H9 (cell line): ENCODE measurements at regions not wholly inside any gene's neighbourhood (a gene's known extent, or its start where the extent isn't known, plus 50 kb on each side); places are given as distances from the start of the nearest gene placed in this dataset.

Source experiments
- DNase-seq: peaks from one replicate; pipeline ENCODE4 v3.0.0-alpha.2; 2017
- H2AFZ ChIP-seq: one replicate; pipeline ENCODE4 v1.6.1; 2013; ENCODE audit warnings: mild to moderate bottlenecking, low read length, control low read depth, moderate library complexity
- H2AK5ac ChIP-seq: 2 replicates; pipeline ENCODE4 v1.6.1; 2013; ENCODE audit warnings: low read length, control low read depth, mixed read lengths; ENCODE audit not compliant: insufficient read length
- H2BK120ac ChIP-seq: one replicate; pipeline ENCODE4 v1.6.1; 2013; ENCODE audit warnings: low read depth, mild to moderate bottlenecking, low read length, control low read depth, inconsistent platforms; ENCODE audit not compliant: poor library complexity, severe bottlenecking
- H2BK12ac ChIP-seq: 2 replicates; pipeline ENCODE4 v1.6.1; 2013; ENCODE audit warnings: low read length, control low read depth, mixed read lengths, low read depth; ENCODE audit not compliant: insufficient read length
- H2BK15ac ChIP-seq: 2 replicates; pipeline ENCODE4 v1.6.1; 2013; ENCODE audit warnings: low read depth, low read length, control low read depth
- H2BK20ac ChIP-seq: one replicate; pipeline ENCODE4 v1.6.1; 2013; ENCODE audit warnings: low read depth, mild to moderate bottlenecking, low read length, control low read depth, inconsistent platforms; ENCODE audit not compliant: poor library complexity, severe bottlenecking
- H2BK5ac ChIP-seq: 2 replicates; pipeline ENCODE4 v1.6.1; 2013; ENCODE audit warnings: low read length, control low read depth, mixed read lengths; ENCODE audit not compliant: insufficient read length
- H3K14ac ChIP-seq: 2 replicates; pipeline ENCODE4 v1.6.1; 2013; ENCODE audit warnings: low read length, control low read depth; ENCODE audit not compliant: insufficient read depth
- H3K18ac ChIP-seq: 2 replicates; pipeline ENCODE4 v1.6.1; 2013; ENCODE audit warnings: low read depth, mild to moderate bottlenecking, mixed read lengths, low read length, control low read depth; ENCODE audit not compliant: insufficient read length
- H3K23ac ChIP-seq: 2 replicates; pipeline ENCODE4 v1.6.1; 2013; ENCODE audit warnings: low read length, control low read depth, mixed read lengths, low read depth; ENCODE audit not compliant: insufficient read length
- H3K23me2 ChIP-seq: 2 replicates; pipeline ENCODE4 v1.6.1; 2013; ENCODE audit warnings: low read depth, mild to moderate bottlenecking, mixed read lengths, low read length, control low read depth; ENCODE audit not compliant: insufficient read length, poor library complexity, severe bottlenecking
- H3K27ac ChIP-seq: 2 replicates; pipeline ENCODE4 v1.5.1; 2013; ENCODE audit warnings: low read length, control low read depth, mixed read lengths, low read depth; ENCODE audit not compliant: insufficient read length
- H3K27me3 ChIP-seq: 2 replicates; pipeline ENCODE4 v1.6.1; 2013; ENCODE audit warnings: low read length, control low read depth, inconsistent platforms; ENCODE audit not compliant: insufficient read depth
- H3K4ac ChIP-seq: 2 replicates; pipeline ENCODE4 v1.6.1; 2013; ENCODE audit warnings: low read depth, mild to moderate bottlenecking, control low read depth, inconsistent platforms, low read length, moderate library complexity
- H3K4me1 ChIP-seq: 2 replicates; pipeline ENCODE4 v1.6.1; 2013; ENCODE audit warnings: low read length, control low read depth, inconsistent platforms; ENCODE audit not compliant: insufficient read depth
- H3K4me2 ChIP-seq: 2 replicates; pipeline ENCODE4 v1.6.1; 2013; ENCODE audit warnings: low read length, control low read depth, mixed read lengths; ENCODE audit not compliant: insufficient read length, insufficient read depth
- H3K56ac ChIP-seq: 2 replicates; pipeline ENCODE4 v1.6.1; 2013; ENCODE audit warnings: low read depth, mild to moderate bottlenecking, mixed read lengths, low read length, control low read depth; ENCODE audit not compliant: insufficient read length
- H3K79me1 ChIP-seq: 2 replicates; pipeline ENCODE4 v1.6.1; 2013; ENCODE audit warnings: low read depth, mild to moderate bottlenecking, moderate library complexity, low read length, control low read depth, inconsistent platforms; ENCODE audit not compliant: insufficient read depth, poor library complexity, severe bottlenecking
- H3K79me2 ChIP-seq: 2 replicates; pipeline ENCODE4 v1.6.1; 2013; ENCODE audit warnings: low read length, control low read depth, inconsistent platforms; ENCODE audit not compliant: insufficient read depth
- H3K9ac ChIP-seq: 2 replicates; pipeline ENCODE4 v1.6.1; 2013; ENCODE audit warnings: low read length, control low read depth, mixed read lengths; ENCODE audit not compliant: insufficient read length; ENCODE audit errors: extremely low read depth
- H3K9me3 ChIP-seq: one replicate; pipeline ENCODE4 v1.6.1; 2013; ENCODE audit warnings: low read depth, low read length, inconsistent platforms; ENCODE audit not compliant: control insufficient read depth
- H3T11ph ChIP-seq: one replicate; pipeline ENCODE4 v1.6.1; 2013; ENCODE audit warnings: mild to moderate bottlenecking, low read length, control low read depth, inconsistent platforms
- H4K20me1 ChIP-seq: one replicate; pipeline ENCODE4 v1.6.1; 2013; ENCODE audit not compliant: control insufficient read depth, insufficient read length, insufficient read depth
- H4K5ac ChIP-seq: 2 replicates; pipeline ENCODE4 v1.6.1; 2013; ENCODE audit warnings: low read depth, mild to moderate bottlenecking, mixed read lengths, low read length, control low read depth; ENCODE audit not compliant: insufficient read length
- H4K8ac ChIP-seq: replicated peaks from 2 replicates; pipeline ENCODE4 v1.6.1; 2013; ENCODE audit warnings: low read length, control low read depth, mixed read lengths, low read depth; ENCODE audit not compliant: insufficient read length
- H4K91ac ChIP-seq: 2 replicates; pipeline ENCODE4 v1.6.1; 2013; ENCODE audit warnings: low read depth, mild to moderate bottlenecking, moderate library complexity, mixed read lengths, low read length, control low read depth; ENCODE audit not compliant: insufficient read length
- H3K27ac Mint-ChIP-seq, 3 experiments: 2 replicates in 2 of 3; 3 replicates in 1 of 3; pipeline ENCODE4 v1.8.0; 2020 to 2021; ENCODE audit warnings: mixed read lengths in 3 of 3, mild to moderate bottlenecking in 1 of 3, moderate library complexity in 1 of 3
- H3K27me3 Mint-ChIP-seq: 2 replicates; pipeline ENCODE4 v1.8.0; 2021; ENCODE audit warnings: low read depth, mild to moderate bottlenecking, moderate library complexity, mixed read lengths
- H3K36me3 Mint-ChIP-seq, 3 experiments: 2 replicates in 2 of 3; 3 replicates in 1 of 3; pipeline ENCODE4 v1.8.0; 2020 to 2021; ENCODE audit warnings: low read depth in 3 of 3, mixed read lengths in 3 of 3; ENCODE audit not compliant: insufficient read depth in 1 of 3
- H3K4me1 Mint-ChIP-seq, 2 experiments: 2 replicates each; pipeline ENCODE4 v1.8.0; 2020; ENCODE audit warnings: mixed read lengths in 2 of 2
- H3K4me3 Mint-ChIP-seq, 2 experiments: 2 replicates in 1 of 2; 3 replicates in 1 of 2; pipeline ENCODE4 v1.8.0; 2020 to 2021; ENCODE audit warnings: mild to moderate bottlenecking in 2 of 2, mixed read lengths in 2 of 2, moderate library complexity in 1 of 2
- H3K9me3 Mint-ChIP-seq, 2 experiments: 2 replicates in 1 of 2; 3 replicates in 1 of 2; pipeline ENCODE4 v1.8.0; 2020; ENCODE audit warnings: mild to moderate bottlenecking in 2 of 2, mixed read lengths in 2 of 2, moderate library complexity in 1 of 2
- CTCF ChIP-seq: fragments of 200-600 bp; sonication (generic); conservative IDR thresholded peaks from 3 replicates; pipeline ENCODE4 v1.8.0; 2021; ENCODE audit warnings: antibody characterized with exemption, mild to moderate bottlenecking
- WGBS: extraction: QIAGEN DNeasy Blood & Tissue Kit; methylation state at CpG from one replicate; pipeline ENCODE4 v1.1.7; 2013; ENCODE audit warnings: missing lambda C conversion rate, low lambda C conversion rate, mixed read lengths; ENCODE audit not compliant: insufficient read length; ENCODE audit errors: extremely low coverage; 5-methylcytosine and 5-hydroxymethylcytosine counted together

DNA sequence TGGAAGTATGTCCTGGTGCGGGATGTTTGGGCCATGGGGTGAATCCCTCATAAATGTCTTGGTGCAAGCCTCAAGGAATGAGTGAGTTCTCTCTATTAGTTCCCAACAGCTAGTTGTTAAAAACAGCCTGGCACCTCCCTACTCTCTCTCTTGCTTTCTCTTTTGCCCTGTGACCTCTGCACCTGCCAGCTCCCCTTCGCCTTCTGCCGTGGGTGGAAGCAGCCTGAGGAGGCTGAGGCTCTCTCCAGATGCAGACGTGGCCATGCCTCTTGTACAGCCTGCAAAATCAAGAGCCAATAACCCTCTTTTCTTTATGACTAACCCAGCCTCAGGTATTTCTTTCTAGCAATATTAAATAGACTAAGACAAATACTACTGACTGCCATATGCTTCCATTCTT, 210.3 kb downstream of the POM121L12 start:
- H2AFZ ChIP-seq = no peak overlapping the region
- Mint-ChIP-seq H3K9me3 (no peaks in the 10 kb centered on the region; a peak in 3 of 5 replicates), H3K4me3 (no peak overlapping the region), H3K4me1 (peaks cover 7 to 11% of the 10 kb centered on the region in 2 experiments), H3K36me3 (peaks cover 0 to 3% (median 0%) of the 10 kb centered on the region in 3 experiments; a peak in 1 of 7 replicates), H3K27me3 (no peaks in the 10 kb centered on the region; the same call in 1 of the 2 replicates), H3K27ac (no peak overlapping the region)
- no peak overlapping the region for H3K14ac ChIP-seq
- H3K27ac ChIP-seq = no peak overlapping the region
- no peak overlapping the region for H3K9ac ChIP-seq
- no peak overlapping the region for H2AK5ac ChIP-seq
- H3K4ac ChIP-seq = no peak overlapping the region
- WGBS = no CpG with 5 or more reads among the region's 4 CpGs
- no peaks in the 10 kb centered on the region for H3K4me1 ChIP-seq
- no peak for DNase-seq
- no peaks in the 10 kb centered on the region for H4K20me1 ChIP-seq
- H2BK120ac ChIP-seq = no peak overlapping the region
- no peak overlapping the region for H4K5ac ChIP-seq
- TF ChIP-seq CTCF = no peak
- H3K79me2 ChIP-seq = no peaks in the 10 kb centered on the region
- no peak overlapping the region for H3K23ac ChIP-seq
- no peak overlapping the region for H2BK5ac ChIP-seq
- H2BK15ac ChIP-seq = no peak overlapping the region
- no peak overlapping the region for H4K8ac ChIP-seq
- no peak overlapping the region for H3K18ac ChIP-seq
- H3K23me2 ChIP-seq = no peaks in the 10 kb centered on the region
- no peak overlapping the region for H2BK12ac ChIP-seq
- no peak overlapping the region for H2BK20ac ChIP-seq
- no peaks in the 10 kb centered on the region for H3K9me3 ChIP-seq
- no peaks in the 10 kb centered on the region for H3K79me1 ChIP-seq
- no peaks in the 10 kb centered on the region for H3K27me3 ChIP-seq
- H4K91ac ChIP-seq = no peak overlapping the region
- no peak overlapping the region for H3T11ph ChIP-seq
- H3K56ac ChIP-seq = no peak overlapping the region
- no peak overlapping the region for H3K4me2 ChIP-seq
